OCI-LY7 (cell line): ENCODE measurements at regions not wholly inside any gene's neighbourhood (a gene's known extent, or its start where the extent isn't known, plus 50 kb on each side); places are given as distances from the start of the nearest gene placed in this dataset.

Experiments
- BruUV-seq: library from RNA; stranded (reverse); fragments of 400-500 nt; replicated peaks from 2 replicates; lab custom pipeline; 2021; lab: Mats Ljungman, UMichigan
- CTCF ChIA-PET: fragments of 300-600 bp; sonication (Branson Sonifier 250); formaldehyde crosslinking; loops from one replicate; lab custom pipeline; 2022; ENCODE audit warnings: antibody characterized with exemption; ENCODE audit not compliant: unreplicated experiment; lab: Charles Lee
- POLR2A ChIA-PET: fragments of 300-600 bp; sonication (Branson Sonifier 250); formaldehyde crosslinking; loops from one replicate; lab custom pipeline; 2022; ENCODE audit warnings: antibody characterized with exemption; lab: Charles Lee
- DNase-seq: peaks from one replicate; pipeline ENCODE4 v3.0.0-alpha.2; 2015; ENCODE audit warnings: low spot score
- H2AFZ ChIP-seq: fragments of 200-600 bp; sonication (generic), shearing (Covaris generic); 2 replicates; pipeline ENCODE4 v1.6.1; 2014; ENCODE audit warnings: mild to moderate bottlenecking, antibody characterized with exemption, low read length, moderate library complexity
- H3K27ac ChIP-seq: fragments of 200-600 bp; sonication (generic); 2 replicates; pipeline ENCODE4 v1.5.1; 2014; ENCODE audit warnings: mixed run types, low read depth, mild to moderate bottlenecking, moderate library complexity, low read length, inconsistent platforms; ENCODE audit not compliant: poor library complexity, severe bottlenecking
- H3K36me3 ChIP-seq: fragments of 200-600 bp; sonication (generic); 2 replicates; pipeline ENCODE4 v1.6.1; 2014; ENCODE audit warnings: mild to moderate bottlenecking, antibody characterized with exemption, low read length, moderate library complexity, mixed read lengths; ENCODE audit not compliant: insufficient read depth
- H3K4me1 ChIP-seq: fragments of 200-600 bp; sonication (generic); 2 replicates; pipeline ENCODE4 v1.5.1; 2014; ENCODE audit warnings: mild to moderate bottlenecking, low read length; ENCODE audit not compliant: insufficient read depth, poor library complexity, severe bottlenecking
- H3K4me2 ChIP-seq: fragments of 200-600 bp; sonication (generic); 2 replicates; pipeline ENCODE4 v1.6.1; 2014; ENCODE audit warnings: mild to moderate bottlenecking, low read length
- H3K4me3 ChIP-seq: fragments of 200-600 bp; sonication (generic); 2 replicates; pipeline ENCODE4 v1.5.1; 2014; ENCODE audit warnings: mild to moderate bottlenecking, low read depth, low read length; ENCODE audit not compliant: poor library complexity, severe bottlenecking
- H3K79me2 ChIP-seq: fragments of 200-600 bp; sonication (generic); 2 replicates; pipeline ENCODE4 v1.6.1; 2016; ENCODE audit warnings: low read depth, mild to moderate bottlenecking, low read length, moderate library complexity, mixed read lengths; ENCODE audit not compliant: insufficient read depth
- H3K9me2 ChIP-seq: fragments of 200-600 bp; sonication (generic); 2 replicates; pipeline ENCODE4 v1.6.1; 2016; ENCODE audit warnings: mild to moderate bottlenecking, low read length, mixed read lengths; ENCODE audit not compliant: insufficient read depth
- H3K9me3 ChIP-seq: fragments of 200-600 bp; sonication (generic); 2 replicates; pipeline ENCODE4 v1.6.1; 2014; ENCODE audit warnings: mild to moderate bottlenecking, mixed run types, low read length, mixed read lengths
- H4K20me1 ChIP-seq: fragments of 200-600 bp; sonication (generic); 2 replicates; pipeline ENCODE4 v1.6.1; 2014; ENCODE audit warnings: mild to moderate bottlenecking, antibody characterized with exemption, low read length, moderate library complexity, mixed read lengths; ENCODE audit not compliant: insufficient read depth
- EZH2phosphoT487 ChIP-seq: fragments of 200-600 bp; sonication (generic); IDR thresholded peaks from 2 replicates; pipeline ENCODE4 v1.6.1; 2018; ENCODE audit warnings: low read depth, borderline replicate concordance, mild to moderate bottlenecking, mixed run types, antibody characterized with exemption, low read length, moderate library complexity, mixed read lengths
- intact Hi-C: fragments of 100-400 bp; cut with micrococcal nuclease; formaldehyde crosslinking; loops from one replicate; pipeline ENCODE4 v1.10.0; 2022; ENCODE audit not compliant: unreplicated experiment
- TF ChIP-seq, protein P1 (sequence below): fragments of 200-600 bp; sonication (generic); conservative IDR thresholded peaks from 2 replicates; pipeline ENCODE4 v1.5.1; 2014; ENCODE audit warnings: mild to moderate bottlenecking, antibody characterized with exemption, low read length, moderate library complexity, mixed read lengths

DNA sequence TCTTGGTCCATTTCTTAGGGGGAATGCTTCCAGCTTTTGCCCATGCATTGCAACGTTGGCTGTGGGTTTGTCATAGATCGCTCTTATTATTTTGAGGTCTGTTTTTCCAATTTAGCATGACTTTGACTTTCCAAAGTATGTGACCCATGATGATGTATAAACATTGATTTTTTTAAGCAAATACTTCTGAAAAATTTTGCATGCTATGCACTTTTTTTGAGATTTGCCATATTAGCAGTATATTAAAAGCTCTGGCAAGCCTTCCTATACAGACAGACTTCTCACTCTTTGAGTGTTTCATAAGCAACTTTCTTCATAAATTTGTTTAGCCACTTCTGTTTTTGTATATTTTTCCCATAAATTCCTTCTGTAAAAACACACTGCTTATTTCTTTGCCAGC, 746.4 kb upstream of the LCORL start:
- H3K9me3 ChIP-seq = no peaks in the 10 kb centered on the region
- no peaks in the 10 kb centered on the region for H3K9me2 ChIP-seq
- intact Hi-C loops = no loop called here
- ChIA-PET POLR2A (no interaction called here), CTCF (no interaction called here)
- no peak for TF ChIP-seq EZH2phosphoT487
- TF ChIP-seq, protein P1, sequence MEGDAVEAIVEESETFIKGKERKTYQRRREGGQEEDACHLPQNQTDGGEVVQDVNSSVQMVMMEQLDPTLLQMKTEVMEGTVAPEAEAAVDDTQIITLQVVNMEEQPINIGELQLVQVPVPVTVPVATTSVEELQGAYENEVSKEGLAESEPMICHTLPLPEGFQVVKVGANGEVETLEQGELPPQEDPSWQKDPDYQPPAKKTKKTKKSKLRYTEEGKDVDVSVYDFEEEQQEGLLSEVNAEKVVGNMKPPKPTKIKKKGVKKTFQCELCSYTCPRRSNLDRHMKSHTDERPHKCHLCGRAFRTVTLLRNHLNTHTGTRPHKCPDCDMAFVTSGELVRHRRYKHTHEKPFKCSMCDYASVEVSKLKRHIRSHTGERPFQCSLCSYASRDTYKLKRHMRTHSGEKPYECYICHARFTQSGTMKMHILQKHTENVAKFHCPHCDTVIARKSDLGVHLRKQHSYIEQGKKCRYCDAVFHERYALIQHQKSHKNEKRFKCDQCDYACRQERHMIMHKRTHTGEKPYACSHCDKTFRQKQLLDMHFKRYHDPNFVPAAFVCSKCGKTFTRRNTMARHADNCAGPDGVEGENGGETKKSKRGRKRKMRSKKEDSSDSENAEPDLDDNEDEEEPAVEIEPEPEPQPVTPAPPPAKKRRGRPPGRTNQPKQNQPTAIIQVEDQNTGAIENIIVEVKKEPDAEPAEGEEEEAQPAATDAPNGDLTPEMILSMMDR = no peak
- DNase-seq = no peak
- no TSS peak for BruUV-seq
- H3K79me2 ChIP-seq = no peaks in the 10 kb centered on the region
- H3K4me3 ChIP-seq = no peak overlapping the region
- no peak overlapping the region for H3K27ac ChIP-seq
- no peaks in the 10 kb centered on the region for H3K4me1 ChIP-seq
- no peak overlapping the region for H3K4me2 ChIP-seq
- no peaks in the 10 kb centered on the region for H4K20me1 ChIP-seq
- H2AFZ ChIP-seq = no peak overlapping the region
- H3K36me3 ChIP-seq = no peaks in the 10 kb centered on the region

DNA sequence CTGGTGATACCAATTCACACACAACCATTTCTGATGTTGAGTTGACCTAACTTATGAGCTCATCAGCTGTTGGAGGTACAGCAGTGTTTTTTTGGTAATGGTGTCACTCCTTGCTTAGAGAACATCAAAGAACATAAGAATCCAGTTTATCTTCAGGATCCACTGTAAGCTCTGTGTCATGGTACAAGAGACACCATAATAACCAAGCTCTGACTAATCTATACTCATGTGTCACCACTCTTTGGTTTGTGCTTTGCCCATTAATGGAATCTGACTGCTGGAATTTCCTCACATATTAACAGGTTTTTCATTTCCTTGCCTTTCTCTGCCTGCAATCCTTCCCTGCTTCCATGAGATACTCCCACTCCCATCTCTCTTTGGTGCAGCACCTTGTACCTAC, 735.1 kb upstream of the LCORL start:
- no peak for TF ChIP-seq EZH2phosphoT487
- TF ChIP-seq, protein P1 = no peak
- Histone ChIP-seq H2AFZ (no peak overlapping the region), H3K4me3 (no peak overlapping the region), H3K9me2 (no peaks in the 10 kb centered on the region), H3K9me3 (no peaks in the 10 kb centered on the region), H3K36me3 (no peaks in the 10 kb centered on the region), H3K79me2 (no peaks in the 10 kb centered on the region), H4K20me1 (no peaks in the 10 kb centered on the region), H3K4me2 (no peak overlapping the region), H3K4me1 (no peaks in the 10 kb centered on the region), H3K27ac (no peak overlapping the region)
- no TSS peak for BruUV-seq
- ChIA-PET POLR2A (interaction anchor here (0.9 kb wide), 1 partner anchor 12 kb away, joined by 5 read pairs; no protein-coding TSS in a partner anchor), CTCF (no interaction called here)
- intact Hi-C loops = no loop called here
- DNase-seq = no peak

DNA sequence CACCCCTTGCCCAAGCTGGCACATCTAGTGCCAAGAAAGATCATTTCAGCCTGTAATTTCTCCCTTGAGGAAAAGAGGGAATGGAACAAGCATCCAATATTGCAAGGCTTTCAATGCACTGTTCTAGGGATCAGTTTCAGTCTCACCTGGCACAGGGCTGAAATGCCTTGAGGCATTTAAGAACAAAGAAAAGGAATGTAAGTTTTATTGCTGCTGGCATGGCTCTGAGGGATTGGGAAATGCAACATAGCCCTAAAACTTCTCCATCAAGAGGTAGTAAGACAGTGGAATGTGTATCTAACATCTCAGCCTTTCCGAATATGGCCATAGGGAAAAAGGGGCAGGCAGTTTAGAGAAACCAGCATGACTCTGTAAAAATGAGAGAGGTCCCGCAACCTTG, 732.6 kb upstream of the LCORL start:
- Histone ChIP-seq H3K9me3 (no peaks in the 10 kb centered on the region), H3K36me3 (no peaks in the 10 kb centered on the region), H4K20me1 (no peaks in the 10 kb centered on the region), H3K9me2 (no peaks in the 10 kb centered on the region), H3K4me3 (no peak overlapping the region), H2AFZ (no peak overlapping the region), H3K79me2 (no peaks in the 10 kb centered on the region), H3K4me1 (no peaks in the 10 kb centered on the region), H3K4me2 (no peak overlapping the region), H3K27ac (no peak overlapping the region)
- ChIA-PET CTCF (no interaction called here), POLR2A (interaction anchor here (0.6 to 1.4 kb wide), 3 partner anchors 11 to 189 kb away, joined by 3 to 11 read pairs (median 5); no protein-coding TSS in a partner anchor)
- no peak for DNase-seq
- TF ChIP-seq, protein P1 = no peak
- TF ChIP-seq EZH2phosphoT487 = no peak
- no TSS peak for BruUV-seq
- intact Hi-C loops = no loop called here
